WTC11 (cell line): ENCODE measurements at regions not wholly inside any gene's neighbourhood (a gene's known extent, or its start where the extent isn't known, plus 50 kb on each side); places are given as distances from the start of the nearest gene placed in this dataset.

Source experiments
- ATAC-seq: fragments of 200-7000 bp; cut with Tn5 transposase; 2 replicates; pipeline ENCODE4 v1.10.0; 2021; ENCODE audit warnings: mild to moderate bottlenecking, moderate library complexity
- CTCF ChIA-PET: fragments of 300-600 bp; sonication (Branson Sonifier 250); formaldehyde crosslinking; loops from one replicate; lab custom pipeline; 2021; ENCODE audit warnings: antibody characterized with exemption; lab: Charles Lee
- POLR2A ChIA-PET: fragments of 350-600 bp; sonication (Branson Sonifier 250); formaldehyde crosslinking; loops from one replicate; lab custom pipeline; 2021; ENCODE audit warnings: antibody characterized with exemption; lab: Charles Lee
- DNase-seq: peaks from one replicate; pipeline ENCODE4 v3.0.0; 2021; ENCODE audit warnings: low spot score
- H3K27ac Mint-ChIP-seq: 2 replicates; pipeline ENCODE4 v1.8.0; 2021; ENCODE audit warnings: mixed read lengths
- H3K27me3 Mint-ChIP-seq: 2 replicates; pipeline ENCODE4 v1.8.0; 2021; ENCODE audit warnings: low read depth, mild to moderate bottlenecking, moderate library complexity, mixed read lengths
- H3K36me3 Mint-ChIP-seq: 2 replicates; pipeline ENCODE4 v1.8.0; 2021; ENCODE audit warnings: mixed read lengths
- H3K4me1 Mint-ChIP-seq: 2 replicates; pipeline ENCODE4 v1.8.0; 2022; ENCODE audit warnings: mixed read lengths
- H3K4me3 Mint-ChIP-seq: 2 replicates; pipeline ENCODE4 v1.8.0; 2021; ENCODE audit warnings: mild to moderate bottlenecking, moderate library complexity, mixed read lengths
- H3K9me3 Mint-ChIP-seq: 2 replicates; pipeline ENCODE4 v1.8.0; 2021; ENCODE audit warnings: mixed read lengths
- FOXJ3 ChIP-seq: sonication (generic); formaldehyde crosslinking; IDR thresholded peaks from 2 replicates; pipeline ENCODE4 v1.9.0; 2021; ENCODE audit warnings: missing genetic modification reagents, mild to moderate bottlenecking, borderline replicate concordance
- GABPB1 ChIP-seq: sonication (generic); formaldehyde crosslinking; IDR thresholded peaks from 2 replicates; pipeline ENCODE4 v1.8.1; 2023; ENCODE audit warnings: mild to moderate bottlenecking, missing genetic modification reagents
- GTF2I ChIP-seq: fragments of 250-450 bp; sonication (Bioruptor Pico); conservative IDR thresholded peaks from 2 replicates; pipeline ENCODE4 v1.4.0; 2021; ENCODE audit warnings: mild to moderate bottlenecking
- JUN ChIP-seq: sonication (generic); formaldehyde crosslinking; IDR thresholded peaks from 2 replicates; pipeline ENCODE4 v1.8.0; 2023; ENCODE audit warnings: mild to moderate bottlenecking, missing genetic modification reagents
- NFE2L1 ChIP-seq: sonication (generic); formaldehyde crosslinking; IDR thresholded peaks from 2 replicates; pipeline ENCODE4 v1.8.1; 2023; ENCODE audit warnings: missing genetic modification reagents
- NFYB ChIP-seq: sonication (generic); formaldehyde crosslinking; conservative IDR thresholded peaks from 2 replicates; pipeline ENCODE4 v1.8.0; 2022; ENCODE audit warnings: low read depth, missing genetic modification reagents
- PRRX2 ChIP-seq: fragments of 250-450 bp; sonication (Bioruptor Pico); IDR thresholded peaks from 2 replicates; pipeline ENCODE4 v1.8.0; 2021; ENCODE audit warnings: mild to moderate bottlenecking
- TEAD1 ChIP-seq: sonication (generic); formaldehyde crosslinking; IDR thresholded peaks from 2 replicates; pipeline ENCODE4 v1.8.0; 2022; ENCODE audit warnings: mild to moderate bottlenecking, missing genetic modification reagents
- TP53 ChIP-seq: sonication (generic); formaldehyde crosslinking; IDR thresholded peaks from 2 replicates; pipeline ENCODE4 v1.8.1; 2023; ENCODE audit warnings: mild to moderate bottlenecking, missing genetic modification reagents
- ZNF138 ChIP-seq: sonication (generic); formaldehyde crosslinking; conservative IDR thresholded peaks from 2 replicates; pipeline ENCODE4 v1.8.1; 2022; ENCODE audit warnings: mild to moderate bottlenecking, moderate library complexity, missing genetic modification reagents
- ZNF423 ChIP-seq: fragments of 250-450 bp; sonication (Bioruptor Pico); IDR thresholded peaks from 2 replicates; pipeline ENCODE4 v2.1.2; 2022; ENCODE audit warnings: mild to moderate bottlenecking, moderate library complexity
- TF ChIP-seq, protein P1 (sequence below): sonication (generic); formaldehyde crosslinking; IDR thresholded peaks from 2 replicates; pipeline ENCODE4 v1.8.0; 2022; ENCODE audit warnings: mild to moderate bottlenecking, missing genetic modification reagents
- TF ChIP-seq, protein P2 (sequence below): sonication (generic); formaldehyde crosslinking; IDR thresholded peaks from 2 replicates; pipeline ENCODE4 v1.8.0; 2022; ENCODE audit warnings: missing genetic modification reagents
- TF ChIP-seq, protein P3 (sequence below): fragments of 250-450 bp; sonication (Bioruptor Pico); IDR thresholded peaks from 2 replicates; pipeline ENCODE4 v1.9.0; 2021; ENCODE audit warnings: mild to moderate bottlenecking
- TF ChIP-seq, protein P4 (sequence below): sonication (generic); formaldehyde crosslinking; IDR thresholded peaks from 2 replicates; pipeline ENCODE4 v1.8.1; 2022; ENCODE audit warnings: low read depth, missing genetic modification reagents, borderline replicate concordance
- TF ChIP-seq, protein P5 (sequence below): sonication (generic); formaldehyde crosslinking; IDR thresholded peaks from 2 replicates; pipeline ENCODE4 v1.8.1; 2022; ENCODE audit warnings: low read depth, mild to moderate bottlenecking, moderate library complexity, missing genetic modification reagents, borderline replicate concordance

DNA sequence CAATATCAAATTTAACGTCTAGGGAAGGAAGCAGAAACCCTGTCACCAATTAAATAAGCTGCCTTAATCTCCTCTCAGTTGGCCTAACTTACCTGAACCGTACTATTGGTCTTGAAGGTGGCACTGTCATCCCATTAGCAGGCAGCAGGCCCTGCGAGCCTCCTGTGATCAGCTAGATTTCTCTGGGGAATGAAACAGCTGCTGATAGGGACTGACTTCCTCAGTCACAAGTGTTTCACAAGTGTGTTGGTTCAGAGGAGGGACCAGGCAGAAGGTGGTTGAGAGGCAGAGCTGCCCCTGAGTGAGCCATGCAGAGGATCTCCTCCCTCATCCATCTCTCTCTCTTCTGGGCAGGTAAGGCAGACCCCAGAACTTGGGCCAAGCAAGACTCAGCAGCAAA lies 166.8 kb downstream of the DAD1 start (continued):
- TF ChIP-seq, protein P1, sequence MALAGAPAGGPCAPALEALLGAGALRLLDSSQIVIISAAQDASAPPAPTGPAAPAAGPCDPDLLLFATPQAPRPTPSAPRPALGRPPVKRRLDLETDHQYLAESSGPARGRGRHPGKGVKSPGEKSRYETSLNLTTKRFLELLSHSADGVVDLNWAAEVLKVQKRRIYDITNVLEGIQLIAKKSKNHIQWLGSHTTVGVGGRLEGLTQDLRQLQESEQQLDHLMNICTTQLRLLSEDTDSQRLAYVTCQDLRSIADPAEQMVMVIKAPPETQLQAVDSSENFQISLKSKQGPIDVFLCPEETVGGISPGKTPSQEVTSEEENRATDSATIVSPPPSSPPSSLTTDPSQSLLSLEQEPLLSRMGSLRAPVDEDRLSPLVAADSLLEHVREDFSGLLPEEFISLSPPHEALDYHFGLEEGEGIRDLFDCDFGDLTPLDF (CRISPR knock-in tag): no peak
- TF ChIP-seq, all 79 proteins: peak for 0

DNA sequence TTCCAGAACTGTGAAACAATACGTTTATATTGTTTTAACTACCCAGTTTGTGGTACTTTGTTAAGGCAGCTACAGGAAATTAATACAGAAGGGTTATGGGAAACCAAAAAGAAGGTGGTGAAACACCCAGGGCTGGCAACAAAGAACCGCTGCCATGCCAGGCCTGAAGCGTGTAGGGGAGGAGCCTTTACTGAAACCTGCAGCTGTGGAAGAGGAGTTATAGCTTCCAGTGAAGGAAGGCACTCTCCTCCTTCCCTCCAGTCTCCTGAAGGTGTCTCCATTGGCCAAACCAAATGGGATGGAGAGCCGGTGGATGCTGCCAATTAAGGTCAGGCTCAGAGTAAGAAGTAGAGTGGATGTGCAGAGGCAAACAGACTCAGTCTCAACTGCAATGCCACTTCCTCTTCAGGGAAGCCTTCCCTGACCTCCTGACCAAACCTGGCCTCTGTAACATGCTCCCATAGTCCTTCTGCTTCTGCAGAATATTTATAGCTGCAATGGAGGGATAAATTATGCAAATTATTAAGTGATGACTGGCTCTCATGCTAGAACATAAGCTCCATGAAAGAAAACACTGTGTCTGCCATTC lies 168.3 kb downstream of the DAD1 start:
- Mint-ChIP-seq H3K27me3 (no peaks in the 10 kb centered on the region), H3K4me3 (no peak overlapping the region), H3K9me3 (peaks cover 4% of the 10 kb centered on the region), H3K4me1 (peaks cover 17% of the 10 kb centered on the region), H3K36me3 (no peaks in the 10 kb centered on the region), H3K27ac (no peak overlapping the region)
- ATAC-seq (no peak), DNase-seq (no peak)
- CTCF ChIA-PET: interaction anchor here (1.1 to 2.3 kb wide), 2 partner anchors 12 to 309 kb away, joined by 3 to 5 read pairs; no protein-coding TSS in a partner anchor
- POLR2A ChIA-PET: no interaction called here
- TF ChIP-seq NFE2L1 (no peak), PRRX2 (CRISPR knock-in tag) (no peak)
- TF ChIP-seq, protein P2, sequence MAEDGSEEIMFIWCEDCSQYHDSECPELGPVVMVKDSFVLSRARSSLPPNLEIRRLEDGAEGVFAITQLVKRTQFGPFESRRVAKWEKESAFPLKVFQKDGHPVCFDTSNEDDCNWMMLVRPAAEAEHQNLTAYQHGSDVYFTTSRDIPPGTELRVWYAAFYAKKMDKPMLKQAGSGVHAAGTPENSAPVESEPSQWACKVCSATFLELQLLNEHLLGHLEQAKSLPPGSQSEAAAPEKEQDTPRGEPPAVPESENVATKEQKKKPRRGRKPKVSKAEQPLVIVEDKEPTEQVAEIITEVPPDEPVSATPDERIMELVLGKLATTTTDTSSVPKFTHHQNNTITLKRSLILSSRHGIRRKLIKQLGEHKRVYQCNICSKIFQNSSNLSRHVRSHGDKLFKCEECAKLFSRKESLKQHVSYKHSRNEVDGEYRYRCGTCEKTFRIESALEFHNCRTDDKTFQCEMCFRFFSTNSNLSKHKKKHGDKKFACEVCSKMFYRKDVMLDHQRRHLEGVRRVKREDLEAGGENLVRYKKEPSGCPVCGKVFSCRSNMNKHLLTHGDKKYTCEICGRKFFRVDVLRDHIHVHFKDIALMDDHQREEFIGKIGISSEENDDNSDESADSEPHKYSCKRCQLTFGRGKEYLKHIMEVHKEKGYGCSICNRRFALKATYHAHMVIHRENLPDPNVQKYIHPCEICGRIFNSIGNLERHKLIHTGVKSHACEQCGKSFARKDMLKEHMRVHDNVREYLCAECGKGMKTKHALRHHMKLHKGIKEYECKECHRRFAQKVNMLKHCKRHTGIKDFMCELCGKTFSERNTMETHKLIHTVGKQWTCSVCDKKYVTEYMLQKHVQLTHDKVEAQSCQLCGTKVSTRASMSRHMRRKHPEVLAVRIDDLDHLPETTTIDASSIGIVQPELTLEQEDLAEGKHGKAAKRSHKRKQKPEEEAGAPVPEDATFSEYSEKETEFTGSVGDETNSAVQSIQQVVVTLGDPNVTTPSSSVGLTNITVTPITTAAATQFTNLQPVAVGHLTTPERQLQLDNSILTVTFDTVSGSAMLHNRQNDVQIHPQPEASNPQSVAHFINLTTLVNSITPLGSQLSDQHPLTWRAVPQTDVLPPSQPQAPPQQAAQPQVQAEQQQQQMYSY: no peak
- TF ChIP-seq, protein P3, sequence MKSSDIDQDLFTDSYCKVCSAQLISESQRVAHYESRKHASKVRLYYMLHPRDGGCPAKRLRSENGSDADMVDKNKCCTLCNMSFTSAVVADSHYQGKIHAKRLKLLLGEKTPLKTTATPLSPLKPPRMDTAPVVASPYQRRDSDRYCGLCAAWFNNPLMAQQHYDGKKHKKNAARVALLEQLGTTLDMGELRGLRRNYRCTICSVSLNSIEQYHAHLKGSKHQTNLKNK (CRISPR knock-in tag): no peak

DNA sequence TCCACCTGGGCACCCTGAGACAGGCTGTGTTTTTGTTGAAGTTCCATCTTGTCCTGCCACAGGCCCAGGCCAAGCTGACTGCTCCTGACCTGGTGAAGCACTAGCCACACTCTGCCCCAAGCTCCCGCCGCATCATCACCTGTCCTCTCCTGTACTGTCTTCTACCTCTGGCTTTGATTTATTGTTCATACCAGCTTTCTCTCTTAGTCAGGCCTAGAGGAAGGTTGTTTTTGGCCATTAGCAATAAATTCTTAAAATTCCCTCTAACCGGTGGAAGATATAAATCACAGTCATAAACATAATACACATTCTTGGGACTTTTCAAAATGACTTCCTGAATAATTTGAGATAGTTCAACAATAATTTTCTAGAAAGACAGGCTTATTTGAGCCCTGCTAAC lies 169.4 kb downstream of the DAD1 start:
- no peak for DNase-seq
- TF ChIP-seq, protein P4, sequence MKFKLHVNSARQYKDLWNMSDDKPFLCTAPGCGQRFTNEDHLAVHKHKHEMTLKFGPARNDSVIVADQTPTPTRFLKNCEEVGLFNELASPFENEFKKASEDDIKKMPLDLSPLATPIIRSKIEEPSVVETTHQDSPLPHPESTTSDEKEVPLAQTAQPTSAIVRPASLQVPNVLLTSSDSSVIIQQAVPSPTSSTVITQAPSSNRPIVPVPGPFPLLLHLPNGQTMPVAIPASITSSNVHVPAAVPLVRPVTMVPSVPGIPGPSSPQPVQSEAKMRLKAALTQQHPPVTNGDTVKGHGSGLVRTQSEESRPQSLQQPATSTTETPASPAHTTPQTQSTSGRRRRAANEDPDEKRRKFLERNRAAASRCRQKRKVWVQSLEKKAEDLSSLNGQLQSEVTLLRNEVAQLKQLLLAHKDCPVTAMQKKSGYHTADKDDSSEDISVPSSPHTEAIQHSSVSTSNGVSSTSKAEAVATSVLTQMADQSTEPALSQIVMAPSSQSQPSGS (CRISPR knock-in tag): no peak
- TF ChIP-seq GABPB1 (no peak), ZNF138 (CRISPR knock-in tag) (no peak), ZNF423 (no peak), JUN (CRISPR knock-in tag) (no peak), FOXJ3 (CRISPR knock-in tag) (no peak), GTF2I (CRISPR knock-in tag) (no peak), TEAD1 (CRISPR knock-in tag) (no peak), NFYB (no peak), TP53 (no peak), NFE2L1 (no peak)
- TF ChIP-seq, protein P5, sequence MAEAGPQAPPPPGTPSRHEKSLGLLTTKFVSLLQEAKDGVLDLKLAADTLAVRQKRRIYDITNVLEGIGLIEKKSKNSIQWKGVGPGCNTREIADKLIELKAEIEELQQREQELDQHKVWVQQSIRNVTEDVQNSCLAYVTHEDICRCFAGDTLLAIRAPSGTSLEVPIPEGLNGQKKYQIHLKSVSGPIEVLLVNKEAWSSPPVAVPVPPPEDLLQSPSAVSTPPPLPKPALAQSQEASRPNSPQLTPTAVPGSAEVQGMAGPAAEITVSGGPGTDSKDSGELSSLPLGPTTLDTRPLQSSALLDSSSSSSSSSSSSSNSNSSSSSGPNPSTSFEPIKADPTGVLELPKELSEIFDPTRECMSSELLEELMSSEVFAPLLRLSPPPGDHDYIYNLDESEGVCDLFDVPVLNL (CRISPR knock-in tag): no peak
- TF ChIP-seq, protein P1 (CRISPR knock-in tag): no peak
- TF ChIP-seq, all 79 proteins: peak for 0
- Mint-ChIP-seq H3K4me1 (peaks cover 17% of the 10 kb centered on the region), H3K9me3 (peaks cover 4% of the 10 kb centered on the region), H3K27me3 (no peaks in the 10 kb centered on the region), H3K36me3 (no peaks in the 10 kb centered on the region), H3K27ac (no peak overlapping the region), H3K4me3 (no peak overlapping the region)
- ChIA-PET POLR2A (no interaction called here), CTCF (interaction anchor here (0.8 to 2.3 kb wide), 2 partner anchors 13 to 151 kb away, joined by 3 to 5 read pairs; no protein-coding TSS in a partner anchor)
- no peak for ATAC-seq
